ENCODE measurements at regions not wholly inside any gene's neighbourhood (a gene's known extent, or its start where the extent isn't known, plus 50 kb on each side); places are given as distances from the start of the nearest gene placed in this dataset.

- no peaks in the 10 kb centered on the region for H3K27me3 Mint-ChIP-seq
- no peak for DNase-seq
- no peaks in the 10 kb centered on the region for H3K79me2 ChIP-seq (ENCODE audit: control insufficient read depth, insufficient read depth, low read length)
- H3K9ac ChIP-seq (ENCODE audit: low read length): no peak overlapping the region
- intact Hi-C loops (cut with micrococcal nuclease): no loop called here
- no peak overlapping the region for H3K4me3 ChIP-seq (ENCODE audit: control extremely low read depth in 1 of 5, extremely low read depth in 1 of 5, insufficient read depth in 1 of 5, low read depth in 2 of 5, low read length in 4 of 5)
- H4K20me1 ChIP-seq (ENCODE audit: control insufficient read depth, insufficient read depth, low read length, poor library complexity, severe bottlenecking): no peaks in the 10 kb centered on the region
- TF ChIP-seq CTCF (IDR thresholded peaks at IDR 0.05): no peak
- no peaks in the 10 kb centered on the region for H3K36me3 ChIP-seq (replicated peaks in 1 of 2; ENCODE audit: control extremely low read depth in 1 of 2, control insufficient read depth in 1 of 2, extremely low read depth in 1 of 2, insufficient read depth in 2 of 2, low read length in 1 of 2)
- CTCF ChIA-PET: no interaction called here
- ATAC-seq (ENCODE audit: low read depth): no peak
- WGBS (ENCODE audit: insufficient coverage): no CpG with 5 or more reads among the region's 2 CpGs
- no peak overlapping the region for H3K4me3 Mint-ChIP-seq
- H2AFZ ChIP-seq (ENCODE audit: insufficient read depth, low read depth, low read length, poor library complexity, severe bottlenecking): no peak overlapping the region
- H3K9me3 Mint-ChIP-seq (ENCODE audit: insufficient read depth): no peaks in the 10 kb centered on the region
- H3K27me3 ChIP-seq (replicated peaks in 1 of 4; ENCODE audit: control extremely low read depth in 1 of 4, control insufficient read depth in 3 of 4, insufficient read depth in 4 of 4, low read length in 3 of 4): no peaks in the 10 kb centered on the region
- H3K4me2 ChIP-seq (replicated peaks; ENCODE audit: low read depth, low read length, poor library complexity, severe bottlenecking): no peak overlapping the region
- H3K4me1 ChIP-seq (ENCODE audit: control insufficient read depth in 2 of 2, insufficient read depth in 2 of 2, low read length in 2 of 2): no peaks in the 10 kb centered on the region
- no peak overlapping the region for H3K27ac Mint-ChIP-seq
- H3K9me3 ChIP-seq (ENCODE audit: control extremely low read depth in 1 of 3, control insufficient read depth in 2 of 3, insufficient read depth in 1 of 3, low read length in 2 of 3): no peaks in the 10 kb centered on the region
- no peaks in the 10 kb centered on the region for H3K4me1 Mint-ChIP-seq
- POLR2A ChIA-PET: no interaction called here
- H3K27ac ChIP-seq (ENCODE audit: low read length in 2 of 2): no peak overlapping the region
Measured at GRCh38 chr6:153941768-153942167, 97.3 kb upstream of the OPRM1 start.

- ChIA-PET POLR2A (no interaction called here), CTCF (no interaction called here)
- Histone ChIP-seq H4K20me1 (ENCODE audit: control insufficient read depth, insufficient read depth, low read length, poor library complexity, severe bottlenecking) (no peaks in the 10 kb centered on the region), H2AFZ (ENCODE audit: insufficient read depth, low read depth, low read length, poor library complexity, severe bottlenecking) (no peak overlapping the region), H3K36me3 (replicated peaks in 1 of 2; ENCODE audit: control extremely low read depth in 1 of 2, control insufficient read depth in 1 of 2, extremely low read depth in 1 of 2, insufficient read depth in 2 of 2, low read length in 1 of 2) (no peaks in the 10 kb centered on the region), H3K9ac (ENCODE audit: low read length) (no peak overlapping the region), H3K9me3 (ENCODE audit: control extremely low read depth in 1 of 3, control insufficient read depth in 2 of 3, insufficient read depth in 1 of 3, low read length in 2 of 3) (no peaks in the 10 kb centered on the region), H3K4me1 (ENCODE audit: control insufficient read depth in 2 of 2, insufficient read depth in 2 of 2, low read length in 2 of 2) (no peaks in the 10 kb centered on the region), H3K27ac (ENCODE audit: low read length in 2 of 2) (no peak overlapping the region), H3K79me2 (ENCODE audit: control insufficient read depth, insufficient read depth, low read length) (no peaks in the 10 kb centered on the region), H3K27me3 (replicated peaks in 1 of 4; ENCODE audit: control extremely low read depth in 1 of 4, control insufficient read depth in 3 of 4, insufficient read depth in 4 of 4, low read length in 3 of 4) (no peaks in the 10 kb centered on the region), H3K4me3 (ENCODE audit: control extremely low read depth in 1 of 5, extremely low read depth in 1 of 5, insufficient read depth in 1 of 5, low read depth in 2 of 5, low read length in 4 of 5) (no peak overlapping the region), H3K4me2 (replicated peaks; ENCODE audit: low read depth, low read length, poor library complexity, severe bottlenecking) (no peak overlapping the region)
- H3K4me3 Mint-ChIP-seq: no peak overlapping the region
- H3K4me1 Mint-ChIP-seq: no peaks in the 10 kb centered on the region
- no peak for TF ChIP-seq CTCF (IDR thresholded peaks at IDR 0.05)
- no peak for TF ChIP-seq EZH2 (IDR thresholded peaks at IDR 0.05; ENCODE audit: borderline replicate concordance, insufficient read depth, low read depth, low read length, poor library complexity, severe bottlenecking)
- H3K27me3 Mint-ChIP-seq: no peaks in the 10 kb centered on the region
- no peak overlapping the region for H3K27ac Mint-ChIP-seq
- ATAC-seq (ENCODE audit: low read depth) (no peak), DNase-seq (no peak)
- no peaks in the 10 kb centered on the region for H3K9me3 Mint-ChIP-seq (ENCODE audit: insufficient read depth)
- 97% methylated on average over 3 of the region's 10 CpGs for WGBS (ENCODE audit: insufficient coverage)
- intact Hi-C loops (cut with micrococcal nuclease): no loop called here
Measured at GRCh38 chr6:153938876-153939275, 100.2 kb upstream of the OPRM1 start.
